Liver (tissue), 3 donors: ENCODE measurements at regions not wholly inside any gene's neighbourhood (a gene's known extent, or its start where the extent isn't known, plus 50 kb on each side); places are given as distances from the start of the nearest gene placed in this dataset.

Experiments used
- ATF3 ChIP-seq: IDR thresholded peaks from 2 replicates; pipeline ENCODE4 v1.6.1; 2016; ENCODE audit warnings: antibody characterized with exemption
- CTCF ChIP-seq: fragments of 150-350 bp; IDR thresholded peaks from 2 replicates; pipeline ENCODE4 v1.5.1; 2017; ENCODE audit warnings: improper control_type of control experiment, low read depth, low read length; ENCODE audit not compliant: missing input control
- EGR1 ChIP-seq, 2 donors: IDR thresholded peaks; 2 replicates each; pipeline ENCODE4 v1.6.1; 2016 to 2018; ENCODE audit warnings: antibody characterized with exemption in 2 of 2, low read depth in 2 of 2
- GABPA ChIP-seq, 2 donors: IDR thresholded peaks in 1 of 2; conservative IDR thresholded peaks in 1 of 2; 2 replicates each; pipeline ENCODE4 v1.6.1; 2016; ENCODE audit warnings: antibody characterized with exemption in 2 of 2, mild to moderate bottlenecking in 1 of 2, moderate library complexity in 1 of 2
- MAX ChIP-seq: IDR thresholded peaks from 2 replicates; pipeline ENCODE4 v1.6.1; 2016; ENCODE audit warnings: antibody characterized with exemption
- NR2F2 ChIP-seq: IDR thresholded peaks from 2 replicates; pipeline ENCODE4 v1.6.1; 2016; ENCODE audit warnings: antibody characterized with exemption
- RAD21 ChIP-seq, 2 donors: IDR thresholded peaks; 2 replicates each; pipeline ENCODE4 v1.6.1; 2016; ENCODE audit warnings: antibody characterized with exemption in 2 of 2, mild to moderate bottlenecking in 2 of 2
- TAF1 ChIP-seq: conservative IDR thresholded peaks from 2 replicates; pipeline ENCODE4 v1.6.1; 2016; ENCODE audit warnings: antibody characterized with exemption, mild to moderate bottlenecking
- YY1 ChIP-seq: IDR thresholded peaks from 2 replicates; pipeline ENCODE4 v1.6.1; 2016; ENCODE audit warnings: antibody characterized with exemption, mild to moderate bottlenecking
- TF ChIP-seq, protein P1 (sequence below): IDR thresholded peaks from 2 replicates; pipeline ENCODE4 v1.6.1; 2016; ENCODE audit warnings: antibody characterized with exemption, mild to moderate bottlenecking
- donor health status: healthy.
- donor health status: healthy.

DNA sequence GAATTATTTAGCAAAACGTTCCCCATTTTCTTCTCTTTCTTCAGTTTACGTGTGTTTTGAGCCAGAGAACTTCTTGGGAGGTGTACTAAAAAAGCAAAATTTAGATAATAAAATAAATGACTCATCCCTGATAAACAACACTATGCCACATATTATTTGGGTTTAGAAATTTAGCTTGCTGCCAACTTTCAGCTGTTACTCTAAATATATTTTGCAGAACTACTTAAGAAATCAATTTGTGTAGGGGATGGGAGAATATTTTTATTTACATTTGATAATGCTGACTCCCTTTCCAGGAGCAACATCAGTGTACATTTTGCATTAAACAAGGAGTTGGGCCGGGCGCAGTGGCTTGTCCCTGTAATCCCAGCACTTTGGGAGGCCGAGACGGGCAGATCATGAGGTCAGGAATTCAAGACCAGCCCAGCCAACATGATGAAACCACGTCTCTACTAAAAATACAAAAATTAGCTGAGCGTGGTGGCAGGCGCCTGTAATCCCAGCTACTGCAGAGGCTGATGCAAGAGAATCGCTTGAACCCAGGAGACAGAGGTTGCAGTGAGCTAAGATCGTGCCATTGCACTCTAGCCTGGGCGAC lies 151.4 kb upstream of the ZRANB2 start:
- TF ChIP-seq GABPA (IDR thresholded peaks at IDR 0.05 in 1 of 2, conservative IDR thresholded peaks at IDR 0.05 in 1 of 2) (no peak), CTCF (no peak), TAF1 (no peak), EGR1 (IDR thresholded peaks at IDR 0.05; ENCODE audit: low read depth in 2 of 2) (no peak), NR2F2 (no peak), ATF3 (no peak), MAX (no peak), YY1 (no peak), RAD21 (IDR thresholded peaks at IDR 0.05) (no peak)
- TF ChIP-seq, protein P1, sequence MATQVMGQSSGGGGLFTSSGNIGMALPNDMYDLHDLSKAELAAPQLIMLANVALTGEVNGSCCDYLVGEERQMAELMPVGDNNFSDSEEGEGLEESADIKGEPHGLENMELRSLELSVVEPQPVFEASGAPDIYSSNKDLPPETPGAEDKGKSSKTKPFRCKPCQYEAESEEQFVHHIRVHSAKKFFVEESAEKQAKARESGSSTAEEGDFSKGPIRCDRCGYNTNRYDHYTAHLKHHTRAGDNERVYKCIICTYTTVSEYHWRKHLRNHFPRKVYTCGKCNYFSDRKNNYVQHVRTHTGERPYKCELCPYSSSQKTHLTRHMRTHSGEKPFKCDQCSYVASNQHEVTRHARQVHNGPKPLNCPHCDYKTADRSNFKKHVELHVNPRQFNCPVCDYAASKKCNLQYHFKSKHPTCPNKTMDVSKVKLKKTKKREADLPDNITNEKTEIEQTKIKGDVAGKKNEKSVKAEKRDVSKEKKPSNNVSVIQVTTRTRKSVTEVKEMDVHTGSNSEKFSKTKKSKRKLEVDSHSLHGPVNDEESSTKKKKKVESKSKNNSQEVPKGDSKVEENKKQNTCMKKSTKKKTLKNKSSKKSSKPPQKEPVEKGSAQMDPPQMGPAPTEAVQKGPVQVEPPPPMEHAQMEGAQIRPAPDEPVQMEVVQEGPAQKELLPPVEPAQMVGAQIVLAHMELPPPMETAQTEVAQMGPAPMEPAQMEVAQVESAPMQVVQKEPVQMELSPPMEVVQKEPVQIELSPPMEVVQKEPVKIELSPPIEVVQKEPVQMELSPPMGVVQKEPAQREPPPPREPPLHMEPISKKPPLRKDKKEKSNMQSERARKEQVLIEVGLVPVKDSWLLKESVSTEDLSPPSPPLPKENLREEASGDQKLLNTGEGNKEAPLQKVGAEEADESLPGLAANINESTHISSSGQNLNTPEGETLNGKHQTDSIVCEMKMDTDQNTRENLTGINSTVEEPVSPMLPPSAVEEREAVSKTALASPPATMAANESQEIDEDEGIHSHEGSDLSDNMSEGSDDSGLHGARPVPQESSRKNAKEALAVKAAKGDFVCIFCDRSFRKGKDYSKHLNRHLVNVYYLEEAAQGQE: no peak
